ENCODE measurements at regions not wholly inside any gene's neighbourhood (a gene's known extent, or its start where the extent isn't known, plus 50 kb on each side); places are given as distances from the start of the nearest gene placed in this dataset.

DNA sequence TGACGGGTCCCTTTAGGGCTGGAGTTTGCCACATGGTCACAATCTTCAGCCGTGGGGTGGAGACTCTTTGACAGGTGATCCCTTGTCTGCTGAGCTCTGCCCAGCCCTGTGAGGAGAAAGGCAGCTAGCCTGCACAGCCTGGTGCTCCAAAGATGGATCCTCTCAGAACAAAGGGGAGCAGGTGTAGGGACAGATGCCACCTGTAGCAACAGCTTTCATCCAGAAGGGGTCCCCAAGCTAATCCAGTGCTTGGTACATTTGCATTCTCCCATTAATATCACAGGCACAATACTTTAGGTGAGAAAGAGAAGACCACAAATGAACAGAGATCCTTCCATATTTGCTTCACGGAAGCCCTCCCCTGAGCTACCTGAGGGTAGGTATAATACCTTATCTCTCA is 93.2 kb downstream of the CCDC185 start:
- DNase-seq (ENCODE audit: low read depth in 1 of 2, low spot score in 1 of 2), result no peak
- TF ChIP-seq, protein P1, sequence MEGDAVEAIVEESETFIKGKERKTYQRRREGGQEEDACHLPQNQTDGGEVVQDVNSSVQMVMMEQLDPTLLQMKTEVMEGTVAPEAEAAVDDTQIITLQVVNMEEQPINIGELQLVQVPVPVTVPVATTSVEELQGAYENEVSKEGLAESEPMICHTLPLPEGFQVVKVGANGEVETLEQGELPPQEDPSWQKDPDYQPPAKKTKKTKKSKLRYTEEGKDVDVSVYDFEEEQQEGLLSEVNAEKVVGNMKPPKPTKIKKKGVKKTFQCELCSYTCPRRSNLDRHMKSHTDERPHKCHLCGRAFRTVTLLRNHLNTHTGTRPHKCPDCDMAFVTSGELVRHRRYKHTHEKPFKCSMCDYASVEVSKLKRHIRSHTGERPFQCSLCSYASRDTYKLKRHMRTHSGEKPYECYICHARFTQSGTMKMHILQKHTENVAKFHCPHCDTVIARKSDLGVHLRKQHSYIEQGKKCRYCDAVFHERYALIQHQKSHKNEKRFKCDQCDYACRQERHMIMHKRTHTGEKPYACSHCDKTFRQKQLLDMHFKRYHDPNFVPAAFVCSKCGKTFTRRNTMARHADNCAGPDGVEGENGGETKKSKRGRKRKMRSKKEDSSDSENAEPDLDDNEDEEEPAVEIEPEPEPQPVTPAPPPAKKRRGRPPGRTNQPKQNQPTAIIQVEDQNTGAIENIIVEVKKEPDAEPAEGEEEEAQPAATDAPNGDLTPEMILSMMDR (IDR thresholded peaks at IDR 0.05; ENCODE audit: low read depth, low read length), result no peak
- peaks cover 8% of the 10 kb centered on the region for H3K4me1 ChIP-seq (ENCODE audit: low read depth)
- no peaks in the 10 kb centered on the region for H3K36me3 ChIP-seq
- no peaks in the 10 kb centered on the region for H3K27me3 ChIP-seq
- H3K9me3 ChIP-seq (ENCODE audit: low read depth), result no peaks in the 10 kb centered on the region
- no peak overlapping the region for H3K27ac ChIP-seq
- no peak overlapping the region for H3K4me3 ChIP-seq

DNA sequence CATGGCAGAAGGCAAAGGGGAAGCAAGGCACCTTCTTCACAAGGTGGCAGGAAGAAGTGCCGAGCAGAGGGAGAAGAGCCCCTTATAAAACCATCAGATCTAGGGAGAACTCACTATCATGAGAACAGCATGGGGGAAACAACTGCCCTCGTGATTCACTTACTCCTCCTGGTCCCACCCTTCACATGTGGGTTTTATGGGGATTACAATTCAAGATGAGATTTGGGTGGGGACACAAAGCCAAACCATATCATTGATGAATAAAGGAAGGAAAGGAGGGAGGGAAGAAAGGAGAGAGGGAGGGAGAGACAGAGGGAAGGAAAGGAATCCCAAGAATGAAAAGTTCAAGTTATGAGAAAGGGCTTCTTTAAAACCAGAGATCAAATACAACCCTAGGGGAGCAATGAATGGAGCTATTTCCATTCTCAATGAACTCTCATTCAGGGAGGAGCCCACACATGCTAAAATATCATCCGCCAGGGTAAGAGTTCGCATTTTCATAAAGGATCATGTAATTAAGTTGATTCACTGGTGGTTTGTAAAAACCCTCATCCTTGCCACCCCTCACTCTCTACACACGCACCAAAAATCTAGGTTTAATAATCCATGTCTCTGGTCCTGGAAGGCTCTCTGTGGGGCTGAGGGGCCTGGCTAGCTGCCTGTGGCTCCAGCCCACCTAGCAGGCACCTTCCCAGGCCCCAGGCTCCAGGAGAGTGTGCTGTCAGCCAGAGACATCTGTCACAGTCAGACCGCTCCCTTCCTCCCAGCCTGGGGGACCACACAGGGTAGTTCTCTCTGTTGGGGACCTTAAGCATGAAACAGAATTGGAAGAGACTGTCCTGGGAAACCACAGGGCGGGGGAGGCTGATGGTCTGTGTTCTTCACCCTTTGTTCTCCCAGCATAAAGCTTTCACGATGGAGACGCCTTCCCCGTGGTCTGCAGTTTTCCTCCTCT is 94.0 kb downstream of the CCDC185 start:
- Histone ChIP-seq H3K27ac (no peak overlapping the region), H3K4me1 (ENCODE audit: low read depth) (peaks cover 8% of the 10 kb centered on the region), H3K36me3 (no peaks in the 10 kb centered on the region), H3K4me3 (no peak overlapping the region), H3K27me3 (no peaks in the 10 kb centered on the region), H3K9me3 (ENCODE audit: low read depth) (no peaks in the 10 kb centered on the region)
- TF ChIP-seq, protein P1 (IDR thresholded peaks at IDR 0.05; ENCODE audit: low read depth, low read length), result no peak
- DNase-seq (ENCODE audit: low read depth in 1 of 2, low spot score in 1 of 2), result no peak

DNA sequence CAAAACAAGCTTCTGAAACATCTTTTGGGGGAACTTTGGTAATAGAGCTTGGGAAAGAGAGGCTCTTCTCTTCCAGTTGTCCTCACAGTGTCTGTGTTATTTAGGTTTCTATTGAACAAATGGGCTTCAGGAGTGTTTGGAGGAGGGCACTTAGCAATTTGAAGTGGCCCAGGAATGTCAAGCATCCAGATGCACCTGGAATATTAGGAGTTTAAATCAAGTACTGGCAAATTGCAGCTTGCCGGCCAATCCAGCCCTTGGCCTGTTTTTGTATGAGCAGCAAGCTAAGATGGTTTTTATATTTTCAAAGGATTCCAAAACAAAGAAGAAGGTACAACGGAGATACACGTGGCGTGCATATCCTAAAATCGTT is 94.7 kb downstream of the CCDC185 start:
- Histone ChIP-seq H3K9me3 (ENCODE audit: low read depth) (no peaks in the 10 kb centered on the region), H3K27me3 (no peaks in the 10 kb centered on the region), H3K4me3 (no peak overlapping the region), H3K27ac (no peak overlapping the region), H3K36me3 (no peaks in the 10 kb centered on the region), H3K4me1 (ENCODE audit: low read depth) (peaks cover 8% of the 10 kb centered on the region)
- TF ChIP-seq, protein P1 (IDR thresholded peaks at IDR 0.05; ENCODE audit: low read depth, low read length), result no peak
- DNase-seq (ENCODE audit: low read depth in 1 of 2, low spot score in 1 of 2), result no peak

- Histone ChIP-seq H3K4me1 (ENCODE audit: low read depth) (peaks cover 8% of the 10 kb centered on the region), H3K27ac (no peak overlapping the region), H3K27me3 (no peaks in the 10 kb centered on the region), H3K9me3 (ENCODE audit: low read depth) (no peaks in the 10 kb centered on the region), H3K36me3 (no peaks in the 10 kb centered on the region), H3K4me3 (no peak overlapping the region)
- TF ChIP-seq, protein P1 (IDR thresholded peaks at IDR 0.05; ENCODE audit: low read depth, low read length), result no peak
- no peak for DNase-seq (ENCODE audit: low read depth in 1 of 2, low spot score in 1 of 2)
Measured at GRCh38 chr1:223489439-223489838, 96.2 kb downstream of the CCDC185 start.

DNA sequence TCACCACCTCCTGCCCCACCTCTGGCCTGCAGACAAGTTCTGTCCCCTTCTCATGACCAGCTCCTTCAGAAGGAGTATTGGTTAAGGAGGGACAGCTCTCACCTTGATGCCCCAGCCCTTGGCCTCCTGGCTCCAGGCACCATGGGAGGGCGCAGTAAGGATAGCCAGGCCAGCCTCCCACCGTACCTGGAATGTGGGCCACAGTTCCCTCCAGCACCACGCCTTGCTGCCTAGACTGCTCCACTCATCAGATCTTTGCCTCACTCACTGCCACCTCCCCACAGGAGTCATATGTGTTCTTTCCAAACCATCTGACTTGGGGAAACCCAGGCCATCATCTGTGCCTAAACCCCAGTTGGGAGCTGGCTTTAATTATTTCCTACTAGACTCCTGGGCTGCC is 97.0 kb downstream of the CCDC185 start:
- no peaks in the 10 kb centered on the region for H3K36me3 ChIP-seq
- H3K4me3 ChIP-seq, result no peak overlapping the region
- H3K9me3 ChIP-seq (ENCODE audit: low read depth), result no peaks in the 10 kb centered on the region
- no peak overlapping the region for H3K27ac ChIP-seq
- no peaks in the 10 kb centered on the region for H3K27me3 ChIP-seq
- DNase-seq (ENCODE audit: low read depth in 1 of 2, low spot score in 1 of 2), result no peak
- peaks cover 8% of the 10 kb centered on the region for H3K4me1 ChIP-seq (ENCODE audit: low read depth)
- TF ChIP-seq, protein P1 (IDR thresholded peaks at IDR 0.05; ENCODE audit: low read depth, low read length), result no peak

Data from cardiac muscle cell (in vitro differentiated cells and primary cell).